ENCODE measurements at regions not wholly inside any gene's neighbourhood (a gene's known extent, or its start where the extent isn't known, plus 50 kb on each side); places are given as distances from the start of the nearest gene placed in this dataset.

- dilution Hi-C loops (cut with MboI; ENCODE audit: extremely low pct_ligation_motif_present, low sequenced_read_pairs) (no loop called here), intact Hi-C loops (cut with micrococcal nuclease) (no loop called here)
- no peak for TF ChIP-seq POLR2AphosphoS5 (IDR thresholded peaks at IDR 0.05; ENCODE audit: insufficient read depth, low read depth, low read length)
- no peak for TF ChIP-seq CTCF (IDR thresholded peaks at IDR 0.05; ENCODE audit: extremely low read depth in 1 of 2, insufficient read depth in 1 of 2, low read depth in 1 of 2, low read length in 2 of 2)
- no peak for TF ChIP-seq MYC (IDR thresholded peaks at IDR 0.05; ENCODE audit: low read depth, low read length)
- no peak for TF ChIP-seq FOS (IDR thresholded peaks at IDR 0.05; ENCODE audit: borderline replicate concordance, insufficient read depth, low read length)
- no peak for TF ChIP-seq JUN (IDR thresholded peaks at IDR 0.05; ENCODE audit: borderline replicate concordance, insufficient read depth, insufficient read length, low read depth)
- no peak for TF ChIP-seq POLR2A (IDR thresholded peaks at IDR 0.05; ENCODE audit: low read depth, low read length)
- TF ChIP-seq GATA2 (IDR thresholded peaks at IDR 0.05; ENCODE audit: insufficient read depth, insufficient read length, low read depth, low read length), result no peak
- no peaks in the 10 kb centered on the region for H3K27me3 ChIP-seq (ENCODE audit: control insufficient read depth in 2 of 2, insufficient read depth in 2 of 2, low read length in 2 of 2)
- ChIA-PET POLR2A (no interaction called here), CTCF (no interaction called here)
- no TSS peak for BruUV-seq (replicated peaks)
- DNase-seq (ENCODE audit: low read depth, low spot score) (no peak), FAIRE-seq (no peak)
- no peaks in the 10 kb centered on the region for H4K20me1 ChIP-seq (replicated peaks; ENCODE audit: control insufficient read depth, extremely low read depth, insufficient read depth, low read length)
- no peak overlapping the region for H3K4me3 ChIP-seq (replicated peaks in 1 of 3; ENCODE audit: insufficient read depth in 1 of 3, low read depth in 1 of 3, low read length in 3 of 3)
- no peaks in the 10 kb centered on the region for H3K9me1 ChIP-seq (replicated peaks; ENCODE audit: control insufficient read depth, extremely low read depth, insufficient read depth, low read length)
- H3K36me3 ChIP-seq (ENCODE audit: control insufficient read depth in 2 of 2, extremely low read depth in 1 of 2, insufficient read depth in 2 of 2, low read length in 2 of 2), result no peaks in the 10 kb centered on the region
- H3K9me3 ChIP-seq (replicated peaks; ENCODE audit: control insufficient read depth, insufficient read depth, low read length), result no peaks in the 10 kb centered on the region
- H3K4me1 ChIP-seq (ENCODE audit: control insufficient read depth, extremely low read depth, insufficient read depth, low read length), result no peaks in the 10 kb centered on the region
- no peak overlapping the region for H3K4me2 ChIP-seq (ENCODE audit: insufficient read depth, low read length)
- H3K79me2 ChIP-seq (ENCODE audit: control insufficient read depth, insufficient read depth, low read length), result no peaks in the 10 kb centered on the region
- H3K27ac ChIP-seq (ENCODE audit: insufficient read depth, low read depth, low read length), result no peak overlapping the region
- H3K9ac ChIP-seq (replicated peaks; ENCODE audit: extremely low read depth, insufficient read depth, low read length), result no peak overlapping the region
- no peak overlapping the region for H2AFZ ChIP-seq (ENCODE audit: low read depth, low read length)
Observed at GRCh38 chr10:10314626-10315025, 703.0 kb upstream of the CELF2 start.

GRCh38 chr10:10315989-10316388 lies 701.7 kb upstream of the CELF2 start:
- no peak overlapping the region for H3K9ac ChIP-seq (replicated peaks; ENCODE audit: extremely low read depth, insufficient read depth, low read length)
- BruUV-seq (replicated peaks), result no TSS peak
- CTCF ChIA-PET, result no interaction called here
- no peak overlapping the region for H3K4me2 ChIP-seq (ENCODE audit: insufficient read depth, low read length)
- no peaks in the 10 kb centered on the region for H3K9me3 ChIP-seq (replicated peaks; ENCODE audit: control insufficient read depth, insufficient read depth, low read length)
- H3K4me1 ChIP-seq (ENCODE audit: control insufficient read depth, extremely low read depth, insufficient read depth, low read length), result no peaks in the 10 kb centered on the region
- H4K20me1 ChIP-seq (replicated peaks; ENCODE audit: control insufficient read depth, extremely low read depth, insufficient read depth, low read length), result no peaks in the 10 kb centered on the region
- H2AFZ ChIP-seq (ENCODE audit: low read depth, low read length), result no peak overlapping the region
- no peaks in the 10 kb centered on the region for H3K36me3 ChIP-seq (ENCODE audit: control insufficient read depth in 2 of 2, extremely low read depth in 1 of 2, insufficient read depth in 2 of 2, low read length in 2 of 2)
- no peaks in the 10 kb centered on the region for H3K79me2 ChIP-seq (ENCODE audit: control insufficient read depth, insufficient read depth, low read length)
- intact Hi-C loops (cut with micrococcal nuclease), result no loop called here
- DNase-seq (ENCODE audit: low read depth, low spot score) (no peak), FAIRE-seq (no peak)
- no peaks in the 10 kb centered on the region for H3K27me3 ChIP-seq (ENCODE audit: control insufficient read depth in 2 of 2, insufficient read depth in 2 of 2, low read length in 2 of 2)
- dilution Hi-C loops (cut with MboI; ENCODE audit: extremely low pct_ligation_motif_present, low sequenced_read_pairs), result no loop called here
- TF ChIP-seq CTCF (IDR thresholded peaks at IDR 0.05; ENCODE audit: extremely low read depth in 1 of 2, insufficient read depth in 1 of 2, low read depth in 1 of 2, low read length in 2 of 2) (no peak), JUN (IDR thresholded peaks at IDR 0.05; ENCODE audit: borderline replicate concordance, insufficient read depth, insufficient read length, low read depth) (no peak), MAX (IDR thresholded peaks at IDR 0.05; ENCODE audit: insufficient read depth, insufficient read length) (no peak), MYC (IDR thresholded peaks at IDR 0.05; ENCODE audit: low read depth, low read length) (no peak), POLR2A (IDR thresholded peaks at IDR 0.05; ENCODE audit: low read depth, low read length) (no peak), GATA2 (IDR thresholded peaks at IDR 0.05; ENCODE audit: insufficient read depth, insufficient read length, low read depth, low read length) (no peak), FOS (IDR thresholded peaks at IDR 0.05; ENCODE audit: borderline replicate concordance, insufficient read depth, low read length) (no peak), POLR2AphosphoS5 (IDR thresholded peaks at IDR 0.05; ENCODE audit: insufficient read depth, low read depth, low read length) (no peak), EZH2 (IDR thresholded peaks at IDR 0.05; ENCODE audit: borderline replicate concordance, low read depth, low read length, severe bottlenecking) (no peak)
- H3K27ac ChIP-seq (ENCODE audit: insufficient read depth, low read depth, low read length), result no peak overlapping the region
- H3K4me3 ChIP-seq (replicated peaks in 1 of 3; ENCODE audit: insufficient read depth in 1 of 3, low read depth in 1 of 3, low read length in 3 of 3), result no peak overlapping the region
- no peaks in the 10 kb centered on the region for H3K9me1 ChIP-seq (replicated peaks; ENCODE audit: control insufficient read depth, extremely low read depth, insufficient read depth, low read length)
- POLR2A ChIA-PET, result no interaction called here

Data from endothelial cell of umbilical vein (primary cell).